Neural cell (in vitro differentiated cells): ENCODE measurements at regions not wholly inside any gene's neighbourhood (a gene's known extent, or its start where the extent isn't known, plus 50 kb on each side); places are given as distances from the start of the nearest gene placed in this dataset.

Source experiments
- CTCF ChIP-seq: fragments of 450-650 bp; IDR thresholded peaks from 2 replicates; pipeline ENCODE4 v1.5.1; 2014; ENCODE audit warnings: antibody characterized with exemption, mild to moderate bottlenecking, moderate library complexity; ENCODE audit not compliant: poor library complexity, severe bottlenecking
- EZH2 ChIP-seq: fragments of 200-600, 300-800 bp; shearing (Covaris generic), sonication (generic); IDR thresholded peaks from 2 replicates; pipeline ENCODE4 v1.6.1; 2014; ENCODE audit warnings: antibody characterized with exemption, low read length, borderline replicate concordance, mild to moderate bottlenecking; ENCODE audit not compliant: insufficient read depth, poor library complexity, severe bottlenecking
- MXI1 ChIP-seq: fragments of 450-650 bp; conservative IDR thresholded peaks from 2 replicates; pipeline ENCODE4 v1.6.1; 2014; ENCODE audit warnings: antibody characterized with exemption, mild to moderate bottlenecking; ENCODE audit not compliant: poor library complexity, severe bottlenecking
- POLR2AphosphoS5 ChIP-seq: IDR thresholded peaks from 2 replicates; pipeline ENCODE4 v1.6.1; 2012
- SMC3 ChIP-seq: fragments of 450-650 bp; conservative IDR thresholded peaks from 2 replicates; pipeline ENCODE4 v1.6.1; 2014; ENCODE audit warnings: antibody characterized with exemption, mild to moderate bottlenecking, moderate library complexity; ENCODE audit not compliant: poor library complexity
- TAF1 ChIP-seq: IDR thresholded peaks from 2 replicates; pipeline ENCODE4 v1.6.1; 2012; ENCODE audit warnings: low read depth
- TF ChIP-seq, protein P1 (sequence below): IDR thresholded peaks from 2 replicates; pipeline ENCODE4 v1.6.1; 2012; ENCODE audit warnings: borderline replicate concordance

DNA sequence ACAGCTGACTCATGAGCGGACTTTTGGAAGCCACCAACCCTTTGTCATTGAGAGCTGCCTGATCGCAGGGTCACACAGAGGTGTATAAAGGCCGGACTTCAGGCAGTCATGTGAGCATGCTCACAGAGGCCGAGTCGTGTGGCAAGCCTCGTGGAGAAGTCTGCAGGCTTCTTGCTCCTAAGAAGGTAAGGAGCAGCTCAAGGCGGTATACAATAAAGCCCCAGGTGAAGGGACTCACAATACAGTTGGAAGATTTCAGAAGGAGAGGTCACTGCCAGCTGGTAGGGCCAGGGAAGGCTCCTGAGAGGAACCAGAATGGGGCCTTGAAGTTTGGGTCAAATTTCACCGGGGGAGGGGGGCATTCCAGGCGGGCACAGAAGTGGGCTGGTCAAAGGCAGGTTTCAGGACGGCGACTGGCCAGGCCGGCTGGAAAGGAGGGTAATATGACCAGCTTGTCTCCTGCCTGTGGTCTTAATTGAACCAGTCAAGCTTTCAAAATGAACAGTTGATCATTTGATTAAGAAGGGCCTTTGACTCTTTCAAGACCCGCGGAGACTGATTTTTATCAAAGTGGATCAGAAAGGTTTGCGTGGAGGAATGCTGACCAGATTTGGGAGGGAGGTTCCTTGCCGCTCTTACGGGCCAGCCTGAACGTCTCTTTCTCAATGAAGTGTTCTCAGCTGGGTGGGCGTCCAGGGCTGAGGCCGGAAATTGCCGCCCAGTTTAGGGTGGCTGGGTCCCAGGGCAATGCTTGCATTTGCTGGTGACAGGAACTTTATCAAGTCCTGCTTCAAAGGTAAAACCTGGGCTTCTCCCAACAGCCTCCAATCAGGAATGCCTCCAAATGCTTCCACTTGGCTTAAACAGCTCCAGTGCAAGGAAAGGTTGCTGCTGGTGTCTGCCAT is 178.6 kb downstream of the EMX2 start:
- TF ChIP-seq, protein P1, sequence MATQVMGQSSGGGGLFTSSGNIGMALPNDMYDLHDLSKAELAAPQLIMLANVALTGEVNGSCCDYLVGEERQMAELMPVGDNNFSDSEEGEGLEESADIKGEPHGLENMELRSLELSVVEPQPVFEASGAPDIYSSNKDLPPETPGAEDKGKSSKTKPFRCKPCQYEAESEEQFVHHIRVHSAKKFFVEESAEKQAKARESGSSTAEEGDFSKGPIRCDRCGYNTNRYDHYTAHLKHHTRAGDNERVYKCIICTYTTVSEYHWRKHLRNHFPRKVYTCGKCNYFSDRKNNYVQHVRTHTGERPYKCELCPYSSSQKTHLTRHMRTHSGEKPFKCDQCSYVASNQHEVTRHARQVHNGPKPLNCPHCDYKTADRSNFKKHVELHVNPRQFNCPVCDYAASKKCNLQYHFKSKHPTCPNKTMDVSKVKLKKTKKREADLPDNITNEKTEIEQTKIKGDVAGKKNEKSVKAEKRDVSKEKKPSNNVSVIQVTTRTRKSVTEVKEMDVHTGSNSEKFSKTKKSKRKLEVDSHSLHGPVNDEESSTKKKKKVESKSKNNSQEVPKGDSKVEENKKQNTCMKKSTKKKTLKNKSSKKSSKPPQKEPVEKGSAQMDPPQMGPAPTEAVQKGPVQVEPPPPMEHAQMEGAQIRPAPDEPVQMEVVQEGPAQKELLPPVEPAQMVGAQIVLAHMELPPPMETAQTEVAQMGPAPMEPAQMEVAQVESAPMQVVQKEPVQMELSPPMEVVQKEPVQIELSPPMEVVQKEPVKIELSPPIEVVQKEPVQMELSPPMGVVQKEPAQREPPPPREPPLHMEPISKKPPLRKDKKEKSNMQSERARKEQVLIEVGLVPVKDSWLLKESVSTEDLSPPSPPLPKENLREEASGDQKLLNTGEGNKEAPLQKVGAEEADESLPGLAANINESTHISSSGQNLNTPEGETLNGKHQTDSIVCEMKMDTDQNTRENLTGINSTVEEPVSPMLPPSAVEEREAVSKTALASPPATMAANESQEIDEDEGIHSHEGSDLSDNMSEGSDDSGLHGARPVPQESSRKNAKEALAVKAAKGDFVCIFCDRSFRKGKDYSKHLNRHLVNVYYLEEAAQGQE, result no peak
- TF ChIP-seq CTCF (no peak), TAF1 (no peak), EZH2 (no peak), MXI1 (no peak), POLR2AphosphoS5 (no peak), SMC3 (no peak)
